DMS153 (cell line): ENCODE measurements at regions not wholly inside any gene's neighbourhood (a gene's known extent, or its start where the extent isn't known, plus 50 kb on each side); places are given as distances from the start of the nearest gene placed in this dataset.
"Not testable (repeated sequence)": the region's sequence is repeated elsewhere in the genome, so short reads cannot be mapped to it uniquely, and the experiment has no call there.

Experiments used
- DNase-seq: peaks from one replicate; lab custom pipeline; 2025; lab: John Stamatoyannopoulos, UW

DNA sequence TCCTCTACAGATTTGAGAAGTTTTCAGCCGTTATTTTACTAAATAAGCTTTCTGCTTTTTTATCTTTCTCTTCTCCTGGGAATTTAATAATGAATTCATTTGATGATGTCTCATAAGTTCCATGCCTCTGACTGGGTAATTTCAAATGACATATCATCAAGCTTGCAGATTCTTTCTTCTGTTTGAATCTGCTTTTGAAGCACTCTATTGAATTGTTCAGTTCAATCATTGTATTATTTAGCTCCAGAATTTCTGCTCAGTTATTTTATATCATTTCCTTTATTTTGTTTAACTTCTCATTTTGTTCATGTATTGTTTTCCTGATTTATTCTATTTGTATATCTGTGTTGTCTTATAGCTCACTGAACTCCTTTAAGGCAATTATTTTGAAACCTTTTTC is 196.9 kb upstream of the CNTNAP2 start:
- no peak for DNase-seq

DNA sequence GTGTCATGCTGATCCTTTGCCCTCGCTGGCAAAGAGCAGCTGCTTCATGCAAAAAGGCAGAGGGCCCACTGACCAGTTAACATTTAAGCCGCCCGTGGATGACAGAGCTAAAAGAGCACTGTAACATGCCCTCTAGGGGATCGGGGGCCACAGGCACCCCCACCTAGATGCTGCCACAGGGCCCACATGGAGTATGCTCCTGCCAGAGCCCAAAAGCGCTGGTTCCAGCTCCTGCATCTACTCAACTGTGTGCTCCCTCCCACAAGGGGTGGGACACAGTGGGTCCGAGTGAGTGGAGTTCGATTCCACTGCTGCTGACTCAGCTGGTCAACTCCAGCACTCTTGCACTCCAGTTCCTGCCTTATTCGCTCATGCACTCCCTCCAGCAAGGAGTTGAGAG is 199.8 kb upstream of the CNTNAP2 start:
- no peak for DNase-seq

DNA sequence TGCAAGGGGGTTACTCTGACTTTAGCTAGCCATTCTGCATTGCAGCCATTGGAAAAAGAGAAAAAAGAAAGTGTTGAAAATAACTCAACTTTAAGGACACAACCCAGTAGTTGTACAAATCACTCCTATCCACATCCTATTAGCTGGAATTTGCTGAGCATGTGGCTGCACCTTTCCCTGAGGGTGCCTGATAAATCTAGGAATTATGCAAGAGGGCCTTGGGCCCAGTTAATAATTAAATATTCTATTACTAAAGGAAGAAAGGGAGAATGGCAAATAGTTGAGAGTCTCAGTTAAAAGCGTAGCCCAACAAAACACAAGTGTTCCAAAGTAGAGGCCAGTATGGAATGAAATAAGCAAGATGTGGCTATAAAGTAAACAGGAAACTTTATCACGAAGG is 200.9 kb upstream of the CNTNAP2 start:
- no peak for DNase-seq

DNA sequence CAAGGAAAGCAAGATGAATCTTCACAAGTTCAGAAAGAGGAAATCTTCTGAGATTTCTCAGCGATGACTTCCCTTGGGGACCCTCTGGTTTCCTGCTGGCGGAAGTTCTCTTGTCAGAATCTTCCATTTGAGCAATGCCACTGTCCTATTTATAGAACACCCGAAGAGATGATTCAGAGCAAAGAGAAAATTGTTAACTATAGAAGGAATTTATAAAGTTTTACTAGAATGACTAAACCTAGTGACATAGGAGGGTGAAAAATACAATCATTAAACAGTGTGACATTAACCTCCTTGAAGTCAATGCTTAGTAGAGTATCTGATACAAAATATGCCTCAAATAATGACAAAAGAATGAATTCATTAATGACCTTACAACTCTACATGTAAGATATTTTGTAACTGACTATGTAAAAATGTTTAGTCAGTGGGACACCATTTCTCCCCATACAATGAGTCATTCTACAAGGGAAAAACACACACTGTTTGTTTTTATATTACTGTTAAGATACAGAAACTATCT is 206.5 kb upstream of the CNTNAP2 start:
- DNase-seq: no peak

DNA sequence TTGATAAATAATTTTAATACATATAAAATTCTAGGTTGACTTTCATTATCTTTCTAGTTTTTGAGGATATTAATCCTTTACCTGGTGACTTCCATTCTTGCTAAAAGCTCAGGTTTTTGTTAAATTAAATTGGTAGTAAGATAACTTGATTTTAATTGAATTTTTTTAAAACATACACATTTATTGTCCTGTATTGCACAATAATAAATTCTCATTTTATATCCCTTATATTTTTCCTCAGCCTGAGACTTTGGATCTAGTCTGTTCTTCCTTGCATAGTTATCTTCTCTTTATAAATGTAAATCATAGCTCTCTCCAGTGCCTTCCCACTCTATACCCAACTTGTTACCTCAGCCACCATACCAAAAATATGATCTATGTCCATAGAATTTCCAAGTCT is 212.9 kb upstream of the CNTNAP2 start:
- DNase-seq: no peak

DNA sequence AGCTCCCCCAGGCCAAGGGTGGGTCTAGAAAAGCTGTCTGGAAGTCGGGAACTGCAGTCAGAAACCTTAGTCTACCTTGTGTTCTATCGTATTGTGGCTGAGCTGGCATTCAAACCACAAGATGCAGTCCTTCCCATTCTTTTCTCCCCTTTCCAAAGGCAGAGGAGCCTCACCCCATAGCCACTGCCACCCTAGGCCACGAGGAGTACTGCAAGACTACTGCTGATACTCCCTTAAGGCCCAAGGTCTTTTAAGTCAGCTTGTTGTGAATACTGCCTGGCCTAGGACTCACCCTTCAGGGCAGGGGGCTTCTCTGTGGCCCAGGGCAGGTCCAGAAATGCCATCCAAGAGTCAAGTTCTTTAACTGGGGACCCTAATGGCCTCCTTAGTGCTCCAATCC is 214.5 kb upstream of the CNTNAP2 start:
- no peak for DNase-seq

DNA sequence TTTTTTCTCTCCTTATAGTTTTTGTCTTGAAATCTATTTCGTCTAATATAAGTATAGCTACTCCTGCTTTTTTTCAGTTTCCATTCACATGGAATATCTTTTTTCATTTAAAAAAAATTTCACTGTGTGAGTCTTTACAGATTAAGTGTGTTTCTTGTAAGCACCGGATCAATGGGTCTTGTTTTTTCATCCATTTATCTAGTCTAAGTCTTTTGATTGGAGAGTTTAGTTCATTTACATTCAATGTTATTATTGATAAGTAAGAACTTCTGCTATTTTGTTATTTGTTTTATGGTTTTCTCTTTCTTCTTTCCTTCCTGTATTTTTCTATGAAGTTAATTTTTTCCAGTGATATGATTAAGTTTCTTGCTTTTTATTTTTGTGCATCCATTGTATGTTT is 216.7 kb upstream of the CNTNAP2 start:
- DNase-seq: no peak

DNA sequence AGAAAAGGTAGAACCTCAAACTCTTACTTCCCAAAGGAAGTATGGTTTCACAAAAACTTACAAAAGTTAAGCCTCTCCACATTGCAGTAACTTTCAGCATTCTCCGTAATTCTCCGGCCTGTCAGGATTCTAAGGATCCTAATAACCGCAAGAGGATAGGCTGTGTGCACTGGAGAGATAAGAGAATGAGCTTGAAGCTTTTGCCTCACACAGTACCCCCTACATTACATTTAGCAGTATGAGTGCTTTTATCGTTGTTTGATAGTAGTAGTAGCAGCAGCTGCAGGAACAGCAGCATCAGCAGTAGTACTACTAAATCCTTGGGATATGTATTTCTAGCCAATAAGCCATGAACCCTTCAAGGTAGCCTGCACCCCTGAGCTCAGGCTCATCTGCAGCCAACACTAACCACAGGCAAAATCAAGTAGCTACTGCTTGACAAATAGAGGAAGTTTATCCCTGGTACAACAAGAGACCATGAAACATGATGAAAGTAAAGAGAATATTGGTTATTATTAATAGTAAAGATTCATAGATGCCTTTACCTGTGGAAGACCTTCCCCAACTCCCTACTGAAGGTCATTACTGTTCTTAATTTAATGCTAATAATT is 222.6 kb upstream of the CNTNAP2 start:
- no peak for DNase-seq

DNA sequence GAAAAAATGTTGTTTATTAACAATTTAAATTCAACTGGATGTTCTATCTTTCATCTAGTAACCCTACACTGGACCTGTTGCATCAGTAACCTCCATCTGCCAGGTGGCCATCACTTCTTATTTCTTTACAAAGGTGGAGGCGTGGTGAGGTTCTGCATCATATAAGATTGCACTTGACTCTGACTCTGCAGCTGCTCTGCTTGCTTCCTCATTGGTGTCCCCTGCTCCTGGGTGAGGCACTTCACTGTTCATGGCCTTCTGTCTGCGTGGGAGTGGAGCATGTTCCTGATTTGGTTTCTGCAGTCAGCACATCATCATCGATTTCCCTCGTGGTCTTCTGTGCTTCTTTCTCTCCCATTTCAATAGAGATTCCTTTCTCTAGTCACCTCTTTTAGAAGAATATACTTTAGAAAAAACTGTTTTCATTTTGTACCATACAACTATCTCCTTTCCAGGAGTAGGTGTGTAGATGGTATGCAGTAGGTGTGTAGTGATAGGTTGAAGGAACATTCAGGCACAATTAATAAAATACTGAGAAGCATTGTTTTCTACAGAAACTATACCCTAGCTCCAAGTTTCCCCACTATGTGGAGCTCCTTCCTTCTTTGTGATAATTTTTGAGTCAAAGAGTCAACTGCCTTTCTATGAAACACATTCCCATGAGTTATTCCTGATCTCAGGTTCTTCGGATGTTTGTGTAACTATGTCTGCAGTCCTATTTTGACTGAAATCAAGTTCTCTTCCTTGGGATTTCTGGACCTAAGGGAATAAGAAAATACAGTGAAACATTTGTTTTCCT is 231.7 kb upstream of the CNTNAP2 start:
- peak; percentile 32 for DNase-seq

DNA sequence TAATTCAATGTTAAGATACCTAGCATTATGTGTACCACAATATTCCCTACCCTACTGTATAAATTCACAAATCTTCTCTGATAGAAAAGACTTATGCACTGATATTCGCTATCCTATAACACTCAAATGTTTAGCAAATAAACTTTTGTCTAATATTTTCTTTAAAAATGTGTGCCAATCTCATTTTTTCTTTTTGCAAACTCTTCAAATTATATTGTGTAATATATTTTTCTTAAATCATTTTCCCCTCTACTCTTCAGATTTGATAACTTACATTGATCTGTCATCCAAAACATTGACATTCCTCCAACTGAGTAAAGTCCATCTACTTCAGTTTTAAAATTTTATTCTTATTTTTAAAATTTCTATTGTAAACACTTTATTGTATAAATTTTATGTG is 240.2 kb upstream of the CNTNAP2 start:
- DNase-seq: no peak

DNA sequence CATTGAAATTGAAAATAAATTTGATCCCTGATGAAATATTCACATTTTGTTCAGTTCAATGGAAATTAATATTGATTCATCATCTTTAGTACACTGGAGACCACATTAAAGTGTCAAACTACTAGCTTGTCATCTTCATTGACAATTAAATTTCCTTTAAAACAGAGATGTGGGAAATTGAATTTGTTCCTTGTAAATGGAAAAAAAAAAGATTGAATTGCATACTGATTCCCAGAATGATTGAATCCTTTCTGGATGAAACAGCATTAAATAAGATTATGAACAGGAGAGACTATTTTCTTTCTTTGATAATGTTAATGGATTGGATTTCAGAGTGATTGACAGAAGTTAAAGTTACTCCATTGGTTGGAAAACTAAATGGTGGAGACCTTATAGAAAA is 241.3 kb upstream of the CNTNAP2 start:
- no peak for DNase-seq

DNA sequence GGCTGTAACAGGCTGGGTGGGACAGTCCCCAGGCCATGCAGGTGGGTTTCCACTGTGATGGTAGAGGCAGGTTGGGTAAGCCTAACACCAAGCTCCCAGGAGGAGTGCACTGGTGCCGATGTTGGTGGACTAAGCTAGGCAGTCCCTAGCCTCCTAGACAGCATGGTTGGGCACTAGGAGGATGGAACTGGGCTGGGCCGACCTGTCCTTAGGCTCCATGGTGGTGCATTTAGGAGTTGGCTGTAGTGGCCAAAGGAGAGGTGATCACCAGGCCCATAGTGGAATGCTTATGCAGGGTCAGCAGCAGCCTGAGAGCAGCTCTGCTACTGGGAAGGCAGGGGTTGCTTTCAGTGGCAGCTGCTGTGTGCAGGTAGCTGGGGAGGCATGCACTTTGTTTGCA is 247.7 kb upstream of the CNTNAP2 start:
- no peak for DNase-seq

DNA sequence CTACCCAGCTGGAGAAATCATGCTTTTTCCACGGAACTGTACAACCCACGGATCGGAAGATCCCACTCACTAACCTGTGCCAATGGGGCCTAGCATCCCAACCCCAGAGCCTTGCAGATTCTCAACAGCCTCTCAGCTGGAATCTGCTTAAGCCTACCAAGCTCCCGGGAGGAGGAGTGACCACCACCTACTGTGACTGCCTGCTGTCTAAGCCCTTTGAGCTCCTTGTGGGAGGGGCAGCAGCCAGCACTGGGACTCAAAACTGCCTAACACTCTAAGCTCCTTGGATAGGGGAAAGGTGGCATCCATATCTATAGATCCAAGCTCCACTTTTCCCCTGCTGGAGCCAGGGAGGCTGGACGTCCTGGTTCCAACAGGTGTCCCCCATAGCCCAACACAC is 254.4 kb upstream of the CNTNAP2 start:
- no peak for DNase-seq

DNA sequence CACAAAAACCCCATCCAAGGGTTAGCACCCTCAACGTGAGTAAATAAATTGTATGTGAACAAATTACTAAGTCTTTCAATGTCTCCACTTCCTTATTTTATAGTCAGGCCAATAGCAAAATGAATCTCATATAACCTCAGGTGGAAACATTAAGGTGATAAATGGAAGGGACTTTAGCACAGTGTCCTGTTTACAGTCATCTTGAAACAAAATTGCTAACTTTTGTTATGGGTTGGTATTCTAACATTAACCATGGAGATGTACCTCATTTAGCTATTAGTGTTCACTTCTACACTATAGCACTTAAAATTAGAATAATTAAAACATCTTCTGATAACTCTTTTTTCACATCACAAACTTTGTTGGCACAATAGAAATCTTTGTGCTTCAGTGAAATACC is 255.8 kb upstream of the CNTNAP2 start:
- no peak for DNase-seq

DNA sequence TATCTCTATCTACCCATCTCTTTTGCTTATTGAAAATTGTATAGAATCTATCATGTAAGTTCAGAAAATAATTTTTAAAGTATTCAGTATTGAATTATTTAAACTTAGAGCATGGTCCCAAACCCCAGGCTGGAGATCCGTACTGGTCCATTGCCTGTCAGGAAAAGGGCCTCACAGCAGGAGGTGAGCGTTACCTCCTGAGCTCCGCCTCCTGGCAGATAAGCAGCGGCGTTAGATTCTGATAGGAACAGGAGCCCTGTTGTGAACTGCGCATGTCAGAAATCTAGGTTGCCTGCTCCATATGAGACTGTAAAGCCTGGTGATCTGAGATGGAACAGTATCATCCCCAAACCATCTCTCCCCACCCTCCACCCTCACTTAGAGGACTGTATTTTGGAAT is 266.0 kb upstream of the CNTNAP2 start:
- DNase-seq: no peak

DNA sequence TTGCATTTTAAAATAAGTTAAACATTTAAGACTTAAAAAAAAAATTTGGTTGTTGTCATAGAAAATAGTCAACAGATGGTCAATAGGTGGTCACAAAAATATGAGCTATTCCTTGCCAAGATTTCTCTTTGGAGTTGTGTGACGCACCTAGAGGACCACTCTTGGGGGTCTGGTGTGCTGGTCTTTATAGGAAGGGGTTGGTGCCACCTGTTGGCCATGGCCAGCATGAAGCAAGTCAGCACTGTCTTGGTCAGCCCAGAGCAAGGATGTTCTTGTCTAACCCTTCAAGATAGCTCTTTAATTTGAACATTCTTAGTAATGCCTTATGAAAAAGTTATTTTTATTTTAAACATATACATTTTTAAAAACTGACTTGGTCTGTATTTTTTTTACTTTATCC is 267.9 kb upstream of the CNTNAP2 start:
- no peak for DNase-seq

DNA sequence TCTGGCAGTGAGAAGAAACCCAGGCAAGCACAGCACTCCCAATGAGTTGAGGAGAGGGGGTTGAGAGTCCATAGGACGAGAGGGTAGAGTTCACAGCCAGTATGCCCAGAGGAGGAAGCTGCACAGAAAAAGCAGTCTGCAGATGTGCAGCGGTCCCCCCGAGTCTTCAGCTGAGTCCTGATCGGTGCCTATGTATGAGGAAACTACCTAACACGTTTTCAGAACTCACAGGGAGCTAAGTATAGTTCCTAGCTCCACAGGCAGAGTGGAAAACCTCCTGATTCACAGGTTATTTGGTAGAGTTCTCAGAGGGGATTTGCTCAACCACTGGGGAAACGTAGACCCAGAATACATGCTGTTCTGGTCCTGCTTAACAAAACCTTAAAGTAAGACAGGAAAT is 271.3 kb upstream of the CNTNAP2 start:
- no peak for DNase-seq

DNA sequence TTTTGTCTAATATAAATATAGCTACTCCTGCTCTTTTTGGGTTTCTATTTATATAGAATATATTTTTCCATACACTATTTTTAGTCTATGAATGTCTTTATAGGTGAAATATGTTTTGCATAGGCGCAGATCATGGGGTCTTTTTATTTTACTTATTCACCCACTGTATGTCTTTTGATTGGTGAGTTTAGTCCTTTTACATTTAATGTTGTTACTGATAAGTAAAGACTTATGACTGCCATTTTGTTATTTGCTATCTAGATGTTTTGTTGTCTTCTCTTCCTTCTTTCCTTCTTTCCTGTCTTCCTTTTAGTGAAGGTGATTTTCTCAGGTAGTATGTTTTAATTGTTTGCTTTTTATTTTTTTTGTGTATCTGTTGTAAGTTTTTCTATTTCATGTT is 276.8 kb upstream of the CNTNAP2 start:
- no peak for DNase-seq

DNA sequence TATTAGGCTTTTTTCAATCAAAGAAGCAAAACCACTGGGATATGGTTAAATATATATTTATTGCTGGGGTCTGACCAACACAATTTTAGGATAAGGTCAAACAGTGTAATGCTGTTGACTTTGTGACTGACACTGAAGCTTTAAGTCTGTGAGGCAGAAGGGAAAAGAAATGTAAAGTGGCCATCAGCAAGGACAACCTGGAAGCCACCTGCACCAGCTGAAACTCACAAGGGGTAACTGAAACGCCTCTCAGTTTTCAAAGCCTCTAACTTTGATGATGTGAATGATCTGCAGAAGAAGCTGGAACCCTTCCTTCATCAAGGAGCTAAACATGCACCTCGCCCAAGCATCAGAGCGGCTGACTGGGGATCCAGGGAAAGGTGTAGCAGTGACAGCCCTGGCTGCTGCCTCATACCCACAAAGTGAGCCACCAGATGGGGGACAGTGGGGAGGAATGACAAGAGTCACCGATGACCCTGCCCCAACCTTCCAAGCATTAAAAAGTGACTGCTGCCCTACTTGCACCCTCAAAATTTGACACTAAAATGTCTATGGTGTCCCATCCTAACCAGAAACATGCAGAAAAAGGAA is 284.9 kb upstream of the CNTNAP2 start:
- no peak for DNase-seq

DNA sequence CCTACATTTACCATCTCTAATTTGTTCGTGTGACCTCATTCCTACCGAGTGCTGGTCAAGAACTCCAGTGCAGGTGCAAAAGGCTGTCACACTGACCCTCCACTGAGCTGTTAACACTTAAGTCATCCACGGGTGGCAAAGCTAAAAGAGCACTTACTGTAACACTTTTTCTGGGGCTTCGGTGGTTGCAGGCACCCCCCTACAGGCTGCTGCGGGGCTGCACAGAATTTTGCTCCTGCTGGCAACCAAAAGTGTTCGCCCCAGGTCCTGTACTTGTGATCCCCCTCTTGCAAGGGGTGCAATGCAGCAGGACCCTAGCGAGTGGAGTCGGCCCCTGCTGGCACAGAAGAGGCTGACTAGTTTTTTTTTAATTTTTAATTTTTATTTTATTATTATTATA is 298.9 kb upstream of the CNTNAP2 start:
- no peak for DNase-seq

DNA sequence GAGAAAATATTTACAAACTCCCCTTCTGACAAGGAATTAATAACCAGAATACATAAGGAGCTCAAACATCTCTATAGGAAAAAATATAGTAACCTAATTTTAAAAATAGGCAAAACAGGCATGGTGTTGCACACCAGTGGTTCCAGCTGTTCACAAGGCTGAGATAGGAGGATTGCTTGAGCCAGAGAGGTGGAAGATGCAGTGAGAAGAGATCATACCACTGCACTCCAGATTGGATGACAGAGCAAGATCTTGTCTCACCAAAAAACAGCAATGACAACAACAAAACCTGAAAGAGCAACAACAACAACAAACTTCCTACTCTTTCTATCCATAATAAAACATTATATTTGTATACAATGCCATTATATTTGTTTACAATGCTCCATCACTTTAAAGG is 304.4 kb upstream of the CNTNAP2 start:
- no peak for DNase-seq

DNA sequence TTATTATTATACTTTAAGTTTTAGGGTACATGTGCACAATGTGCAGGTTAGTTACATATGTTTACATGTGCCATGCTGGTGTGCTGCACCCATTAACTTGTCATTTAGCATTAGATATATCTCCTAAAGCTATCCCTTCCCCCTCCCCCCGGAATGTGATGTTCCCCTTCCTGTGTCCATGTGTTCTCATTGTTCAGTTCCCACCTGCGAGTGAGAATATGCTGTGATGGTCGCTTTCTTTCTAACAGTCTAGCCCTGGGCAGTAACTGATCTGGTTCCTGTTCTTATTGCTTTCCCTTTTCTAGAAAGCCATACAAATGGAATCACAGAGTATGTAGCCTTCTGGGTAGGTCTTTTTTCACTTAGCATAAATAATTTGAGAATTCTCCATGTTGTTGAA is 311.1 kb upstream of the CNTNAP2 start:
- DNase-seq: not testable (repeated sequence)

DNA sequence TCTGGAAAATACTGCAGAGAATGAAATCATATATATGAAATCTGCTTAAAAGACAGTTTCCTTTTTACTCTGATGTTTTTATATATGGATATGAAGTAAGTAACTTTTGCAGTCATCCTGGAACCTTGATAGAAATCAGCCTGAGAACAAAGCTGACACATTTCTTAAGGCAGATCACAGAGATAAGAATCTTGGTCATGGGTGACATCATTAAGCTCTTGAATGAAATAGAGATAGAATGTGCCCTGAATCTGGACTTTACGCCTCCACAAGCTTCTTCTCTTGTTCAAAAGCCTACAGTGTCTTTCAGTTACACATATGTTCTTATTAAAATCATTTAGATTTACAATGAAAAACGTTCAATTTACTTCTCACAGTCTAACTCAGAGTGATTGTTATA is 319.1 kb upstream of the CNTNAP2 start:
- DNase-seq: no peak
